Stimulated activated CD4-positive, alpha-beta T cell treated with anti-CD3 and anti-CD28 coated beads, Interleukin-12 subunit alpha, Interleukin-12 subunit beta, amount 100 ng/mL, for 48 hours (primary cell): ENCODE measurements at regions not wholly inside any gene's neighbourhood (a gene's known extent, or its start where the extent isn't known, plus 50 kb on each side); places are given as distances from the start of the nearest gene placed in this dataset.

ENCODE experiments used
- DNase-seq, 3 donors: peaks; one replicate each; pipeline ENCODE4 v3.0.0-alpha.2; 2020; ENCODE audit warnings: low read depth in 2 of 3, low spot score in 1 of 3

DNA sequence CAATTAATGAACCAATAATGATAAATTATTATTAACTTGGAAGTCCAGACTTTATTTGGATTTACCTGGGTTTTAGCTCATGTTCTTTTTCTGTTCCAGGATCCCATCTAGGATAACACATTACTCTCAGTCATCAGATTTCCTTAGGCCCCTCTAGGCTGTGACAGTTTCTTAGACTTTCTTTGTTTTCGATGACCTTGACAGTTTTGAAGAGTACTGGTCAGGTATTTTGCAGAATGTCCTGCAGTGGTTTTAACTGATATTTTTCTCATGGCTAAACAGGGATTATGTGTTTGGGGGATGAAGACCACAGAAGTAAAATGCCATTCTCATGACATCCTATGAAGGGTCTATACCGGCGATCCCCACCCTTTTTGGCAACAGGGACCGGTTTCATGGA, 144.0 kb downstream of the NAV1 start:
- DNase-seq = no peak

GRCh38 chr1:201683397-201683796, 144.5 kb downstream of the NAV1 start:
- DNase-seq = no peak

DNA sequence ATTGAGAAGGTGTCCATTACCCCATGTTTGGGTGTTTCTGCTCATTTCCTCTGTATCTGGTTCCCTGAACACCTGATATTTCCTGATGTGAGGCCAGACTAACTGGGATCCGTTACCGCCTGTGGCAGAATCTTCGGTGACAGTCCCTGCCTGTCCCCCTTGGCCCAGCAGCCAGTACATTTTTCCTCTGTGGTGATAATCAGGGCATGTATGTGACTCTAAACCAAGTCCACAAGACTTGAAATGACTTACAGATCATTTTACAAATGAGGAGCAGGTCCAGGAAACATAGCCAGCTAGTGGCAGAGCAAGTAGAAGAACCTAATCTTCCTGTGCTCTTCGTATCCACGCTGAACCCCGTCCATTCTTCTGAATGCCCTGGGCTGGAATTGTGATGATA, 143.5 kb upstream of the IPO9 start:
- DNase-seq = no peak

- DNase-seq = no peak
Observed at GRCh38 chr1:201686714-201687455, 142.1 kb upstream of the IPO9 start.

- no peak for DNase-seq
Observed at GRCh38 chr1:201688514-201688913, 140.4 kb upstream of the IPO9 start.

DNA sequence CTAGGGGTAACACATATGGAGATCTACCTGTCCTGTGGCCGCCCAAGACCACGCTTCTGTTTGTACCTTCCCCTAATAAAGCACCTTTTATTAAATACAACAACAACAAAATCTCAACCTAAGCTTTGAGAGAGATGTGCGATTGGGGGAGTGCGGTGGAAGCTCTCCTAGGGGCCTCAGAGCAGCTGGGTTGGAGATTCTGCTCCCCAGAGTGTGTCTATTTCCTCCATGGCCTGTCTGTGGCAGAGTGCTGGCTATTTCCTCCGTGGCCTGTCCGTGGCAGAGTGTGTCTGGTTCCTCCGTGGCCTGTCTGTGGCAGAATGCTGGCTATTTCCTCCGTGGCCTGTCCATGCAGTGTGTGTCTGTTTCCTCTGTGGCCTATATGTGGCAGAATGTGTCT, 139.3 kb upstream of the IPO9 start:
- no peak for DNase-seq

DNA sequence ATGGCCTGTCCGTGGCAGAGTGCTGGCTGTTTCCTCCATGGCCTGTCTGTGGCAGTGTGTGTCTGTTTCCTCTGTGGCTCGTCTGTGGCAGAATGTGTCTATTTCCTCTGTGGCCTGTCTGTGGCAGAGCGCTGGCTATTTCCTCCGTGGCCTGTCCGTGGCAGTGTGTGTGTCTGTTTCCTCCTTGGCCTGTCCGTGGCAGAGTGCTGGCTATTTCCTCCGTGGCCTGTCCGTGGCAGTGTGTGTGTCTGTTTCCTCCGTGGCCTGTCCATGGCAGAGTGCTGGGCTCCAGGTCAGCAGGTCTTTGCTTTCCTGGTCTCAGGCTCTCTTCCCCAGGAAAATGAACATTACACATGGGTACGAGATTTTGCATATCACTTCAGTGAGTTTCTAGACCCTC, 138.4 kb upstream of the IPO9 start:
- no peak for DNase-seq

- no peak for DNase-seq
Observed at GRCh38 chr1:201691716-201692554, 137.0 kb upstream of the IPO9 start.

GRCh38 chr1:201692555-201693394, 136.2 kb upstream of the IPO9 start:
- DNase-seq = no peak

DNA sequence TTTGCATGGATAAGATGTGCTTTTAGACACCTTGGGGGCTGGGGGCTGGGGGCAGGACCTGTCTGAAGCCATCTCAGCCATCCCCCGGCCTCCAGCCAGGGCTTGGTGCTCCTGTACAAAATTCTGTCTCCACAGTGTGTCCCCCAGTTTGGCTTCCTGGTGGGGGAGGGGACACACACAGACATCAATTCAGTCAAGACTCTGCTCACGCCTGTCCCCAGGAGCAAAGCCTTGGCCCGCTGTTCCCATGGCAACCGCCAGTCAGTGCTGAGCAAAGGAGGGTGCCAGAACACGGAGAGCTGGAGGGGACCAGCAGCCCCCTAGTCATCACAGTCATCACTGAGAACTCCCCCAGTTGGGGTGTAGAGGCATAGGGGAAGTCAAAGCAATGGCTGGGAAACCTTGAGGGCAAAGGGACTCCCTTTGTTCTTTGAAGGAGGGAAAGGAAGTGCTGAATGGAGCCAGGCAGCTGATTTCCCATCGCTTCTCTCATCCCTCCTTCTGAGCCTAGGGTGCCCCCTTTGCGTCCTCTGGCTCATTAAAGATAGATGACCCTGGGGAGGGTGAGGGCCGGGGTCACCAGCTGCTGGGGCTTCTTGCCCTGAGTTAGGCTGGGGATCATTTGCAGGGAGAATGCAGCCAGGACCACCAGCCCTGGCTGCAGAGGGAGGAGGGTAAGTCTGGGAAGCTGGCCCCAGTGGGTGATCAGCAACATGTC, 134.9 kb upstream of the IPO9 start:
- no peak for DNase-seq

DNA sequence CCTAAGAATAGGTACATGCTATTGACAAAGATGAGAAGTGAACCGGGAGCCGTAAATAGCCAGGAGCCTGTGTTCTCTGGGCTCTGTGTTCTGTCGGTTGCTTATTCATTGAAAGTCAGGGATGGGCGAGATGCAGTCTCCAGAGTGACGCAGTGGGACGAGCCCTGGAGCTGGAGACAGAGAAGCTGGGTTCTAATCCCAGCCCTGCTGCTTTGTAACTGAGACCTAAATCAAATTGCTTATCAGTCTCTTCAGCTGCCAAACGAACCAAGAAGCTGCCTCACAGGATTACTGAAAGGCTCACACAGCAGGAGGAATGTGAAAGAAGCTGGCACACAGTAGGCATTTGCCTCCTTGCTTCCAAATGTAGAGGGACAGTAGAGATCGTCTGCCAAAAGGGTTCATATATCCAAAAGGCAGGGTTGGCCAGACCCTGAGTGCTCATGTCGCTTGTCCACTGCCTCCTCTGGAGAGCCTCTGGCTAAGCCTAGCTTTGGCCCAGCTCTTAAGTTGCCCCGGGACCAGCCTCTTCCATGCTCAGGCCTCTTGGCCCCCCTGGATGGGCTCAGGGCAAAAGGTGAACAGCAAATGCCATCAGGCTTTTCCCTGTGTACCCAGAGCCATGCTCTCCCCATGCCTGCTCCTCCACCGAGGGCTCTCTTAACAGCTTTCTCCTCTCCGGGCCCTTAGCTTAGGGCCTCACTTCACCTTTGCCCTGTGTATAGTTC, 134.2 kb upstream of the IPO9 start:
- no peak for DNase-seq

GRCh38 chr1:201695607-201696006, 133.3 kb upstream of the IPO9 start:
- DNase-seq = no peak

- no peak for DNase-seq
Observed at GRCh38 chr1:201696217-201696761, 132.7 kb upstream of the IPO9 start.

GRCh38 chr1:201697174-201697573, 131.8 kb upstream of the IPO9 start:
- no peak for DNase-seq

DNA sequence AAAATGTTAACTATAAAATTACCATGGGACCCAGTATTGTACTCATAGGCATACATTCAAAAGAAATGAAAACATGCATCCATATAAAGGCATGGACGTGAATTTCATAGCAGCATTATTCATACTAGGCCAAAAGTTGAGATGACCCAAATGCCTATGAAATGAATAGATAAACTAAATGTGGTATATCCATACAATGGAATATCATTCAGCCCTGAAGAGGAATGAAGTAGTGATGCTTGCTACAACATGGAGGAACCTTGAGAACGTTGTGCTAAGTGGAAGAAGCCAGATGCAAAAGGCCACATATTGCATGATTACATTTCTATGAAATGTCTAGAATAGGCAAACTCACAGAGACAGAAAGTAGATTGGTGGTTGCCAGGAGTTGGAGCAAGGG, 127.1 kb upstream of the IPO9 start:
- DNase-seq = no peak

- no peak for DNase-seq
Observed at GRCh38 chr1:201702936-201703335, 126.0 kb upstream of the IPO9 start.

DNA sequence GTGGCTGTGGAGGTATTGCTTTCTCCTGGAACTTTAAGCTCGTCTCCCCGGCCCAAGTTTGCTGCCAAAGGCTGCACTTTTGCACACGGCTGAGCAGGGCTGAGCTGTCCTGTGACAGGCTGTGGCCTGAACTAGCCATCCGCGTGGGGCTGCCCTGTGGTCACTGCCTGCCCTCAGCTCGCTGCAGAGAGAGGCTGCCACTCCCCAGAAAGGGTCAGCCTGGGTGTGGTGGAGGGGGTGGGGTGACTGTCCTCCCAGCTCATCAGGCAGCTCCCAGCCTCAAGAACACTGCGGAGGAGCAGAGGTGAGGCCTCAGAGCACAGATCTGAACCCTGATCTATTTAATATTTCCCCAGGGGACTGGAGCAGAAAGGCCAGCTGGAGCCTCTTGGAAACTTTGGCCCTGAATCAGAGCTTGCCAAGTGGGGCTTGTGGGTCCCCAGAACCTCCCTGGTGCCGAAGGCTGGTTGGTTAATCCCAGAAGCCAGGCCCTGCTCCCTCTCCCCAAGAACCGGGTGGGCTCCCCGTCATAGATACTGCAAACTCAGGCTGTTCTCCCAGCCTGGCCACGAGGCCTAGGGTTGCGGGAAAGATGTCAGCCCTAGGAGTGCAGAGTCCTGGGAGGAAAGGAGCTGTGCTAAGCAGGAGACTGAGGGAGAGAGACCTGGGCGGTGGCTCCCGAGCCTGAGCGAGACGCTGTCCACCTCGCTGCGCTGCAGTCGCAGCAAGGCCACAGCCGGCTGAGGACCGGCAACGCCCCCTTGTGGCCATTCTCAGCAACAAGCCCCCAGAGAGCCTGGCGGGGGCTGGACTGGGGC, 125.1 kb upstream of the IPO9 start:
- DNase-seq = peak; percentile 54 to 67 (median 59)

DNA sequence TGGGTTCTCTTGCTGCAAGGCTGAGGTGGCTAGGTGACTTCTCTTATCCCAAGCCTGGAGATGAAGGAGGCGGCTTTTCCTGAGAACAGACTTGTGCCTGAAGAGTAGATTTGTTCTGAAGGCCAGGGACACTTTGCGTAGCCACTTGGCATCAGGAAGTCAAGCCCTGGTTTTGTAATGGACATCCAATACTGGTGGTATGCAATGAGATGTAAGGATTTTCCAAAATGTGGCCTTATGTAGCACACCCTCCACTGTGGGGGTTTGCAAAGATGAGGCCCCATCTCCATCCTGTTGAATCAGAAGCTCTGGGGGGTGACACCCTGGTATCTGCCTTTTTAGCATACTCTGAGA, 124.5 kb upstream of the IPO9 start:
- DNase-seq = no peak

- DNase-seq = no peak
Observed at GRCh38 chr1:201705389-201705788, 123.6 kb upstream of the IPO9 start.
